Mucosa of gallbladder (tissue), 1 donor: ENCODE measurements at regions not wholly inside any gene's neighbourhood (a gene's known extent, or its start where the extent isn't known, plus 50 kb on each side); places are given as distances from the start of the nearest gene placed in this dataset.

Experiments used
- DNase-seq: peaks from one replicate; pipeline ENCODE4 v3.0.0-alpha.2; 2020; ENCODE audit warnings: low spot score
- donor health status: DM: no; HTN: no; CAD: no.

DNA sequence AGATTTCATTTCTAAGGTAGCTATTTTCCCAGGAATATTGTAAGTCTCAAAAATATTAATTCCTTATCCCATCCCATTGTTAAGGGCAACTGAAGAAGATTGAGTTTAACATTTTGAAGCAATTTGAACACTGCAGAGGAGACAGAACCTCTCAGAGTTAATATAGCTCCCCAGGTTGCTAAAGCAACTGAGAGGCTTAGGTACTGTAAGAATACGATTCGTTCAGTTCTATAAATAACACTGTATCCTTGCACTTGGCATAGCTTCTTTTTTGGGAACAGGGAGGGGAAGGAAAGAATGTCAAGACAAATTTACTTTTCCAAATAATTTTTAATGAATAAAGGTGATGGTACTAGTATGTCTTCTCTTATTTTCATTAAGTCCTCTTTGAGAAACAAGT lies 658.4 kb upstream of the CELF2 start:
- no peak for DNase-seq

DNA sequence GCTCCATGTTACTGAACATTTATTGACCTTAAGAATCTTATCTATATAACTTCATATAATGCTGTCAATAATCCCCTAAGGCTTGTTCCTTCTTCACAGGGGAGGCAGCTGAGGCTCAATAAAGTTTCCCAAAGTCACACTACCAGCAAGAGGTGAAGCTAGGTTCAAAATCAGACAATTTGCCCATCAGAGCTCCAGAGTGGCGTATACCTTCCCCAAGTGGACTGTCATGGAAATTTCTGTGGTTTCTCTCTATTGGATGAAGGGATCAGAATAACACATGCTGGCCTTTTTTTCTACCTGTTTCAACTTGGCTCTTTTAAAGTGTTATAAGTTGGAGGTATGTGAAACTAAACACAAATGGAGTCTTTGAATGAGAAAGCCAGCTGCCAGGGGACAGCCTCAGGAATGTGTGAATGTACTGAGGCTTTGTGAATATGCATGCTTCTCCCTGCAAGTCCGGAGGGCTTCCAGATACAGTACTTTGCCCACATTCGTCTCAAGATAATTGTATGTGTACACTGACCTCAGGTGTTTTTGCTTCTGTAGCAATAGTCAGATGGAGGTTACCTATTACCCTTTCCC lies 656.3 kb upstream of the CELF2 start:
- DNase-seq, result no peak

DNA sequence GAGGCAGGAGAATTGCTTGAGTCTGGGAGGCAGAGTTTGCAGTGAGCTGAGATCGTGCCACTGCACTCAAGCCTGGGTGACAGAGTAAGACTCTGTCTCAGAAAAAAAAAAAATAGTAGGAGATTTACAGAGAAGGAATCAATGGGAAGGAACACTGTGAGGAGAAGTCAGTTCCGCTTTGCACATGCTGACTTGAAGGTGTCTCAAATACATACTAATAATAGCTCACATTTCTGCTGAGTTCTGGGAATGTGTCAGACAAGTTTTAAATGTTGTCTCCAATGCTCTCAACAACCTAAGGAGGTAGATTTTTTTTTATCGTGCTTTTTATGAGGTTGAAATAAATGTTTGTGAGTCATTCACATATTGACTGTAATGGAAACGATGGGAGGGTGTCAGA lies 654.9 kb upstream of the CELF2 start:
- DNase-seq, result no peak

DNA sequence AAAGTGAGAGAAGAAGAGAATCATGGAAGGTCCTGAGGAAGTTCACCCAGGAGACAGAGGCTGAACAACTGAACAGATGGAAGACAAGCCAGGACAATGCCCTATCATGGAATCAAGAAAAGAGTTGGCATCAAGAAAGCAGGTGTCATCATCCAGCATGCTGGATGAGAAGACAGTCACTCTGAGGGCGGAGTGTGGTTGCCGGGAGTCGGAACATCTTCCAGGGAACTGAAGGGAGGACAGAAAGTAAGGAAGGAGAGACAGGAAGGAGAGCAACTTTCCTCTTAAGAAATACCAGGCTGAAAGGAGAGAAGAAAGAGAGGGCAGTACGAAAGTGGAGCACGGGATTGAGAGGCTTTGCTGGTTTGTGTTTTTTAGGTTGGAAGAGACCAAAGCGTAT lies 654.5 kb upstream of the CELF2 start:
- no peak for DNase-seq

DNA sequence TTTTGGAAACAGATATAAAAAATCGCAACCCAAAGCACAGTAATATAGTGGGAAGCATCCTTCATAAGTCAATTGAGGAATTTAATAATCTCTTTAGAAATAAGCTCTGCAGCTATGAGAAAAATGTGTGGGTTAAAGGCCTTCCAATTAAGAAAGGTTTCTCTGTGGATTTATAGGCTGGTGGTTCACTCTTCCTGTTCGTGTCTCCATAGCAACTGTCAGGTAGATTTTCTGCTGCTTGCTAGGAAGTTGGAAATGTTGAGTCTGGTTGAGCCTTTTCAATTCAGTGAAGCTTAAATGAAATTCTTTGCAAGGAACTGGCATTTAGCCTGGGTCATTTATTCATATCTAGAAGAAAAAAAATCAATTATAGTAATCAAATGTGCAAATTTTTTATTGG lies 652.8 kb upstream of the CELF2 start:
- no peak for DNase-seq

DNA sequence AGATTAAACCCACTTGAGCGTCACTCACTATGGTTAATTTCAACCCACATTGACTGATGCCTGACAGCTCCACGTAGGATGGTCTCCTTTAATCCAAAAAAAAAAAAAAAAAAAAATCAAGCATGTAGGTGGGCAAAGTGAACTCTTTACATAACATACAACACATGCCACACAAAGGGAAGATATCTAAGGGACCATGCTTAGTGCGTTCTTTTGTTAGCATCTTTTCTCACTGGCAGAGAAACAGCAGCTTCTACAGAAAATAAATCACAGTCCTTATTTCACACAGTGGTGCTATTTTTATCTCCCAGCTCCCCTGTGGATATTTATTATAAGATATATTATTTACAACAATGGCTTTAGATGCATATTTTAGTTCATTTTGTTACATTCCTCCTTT lies 652.0 kb upstream of the CELF2 start:
- no peak for DNase-seq

DNA sequence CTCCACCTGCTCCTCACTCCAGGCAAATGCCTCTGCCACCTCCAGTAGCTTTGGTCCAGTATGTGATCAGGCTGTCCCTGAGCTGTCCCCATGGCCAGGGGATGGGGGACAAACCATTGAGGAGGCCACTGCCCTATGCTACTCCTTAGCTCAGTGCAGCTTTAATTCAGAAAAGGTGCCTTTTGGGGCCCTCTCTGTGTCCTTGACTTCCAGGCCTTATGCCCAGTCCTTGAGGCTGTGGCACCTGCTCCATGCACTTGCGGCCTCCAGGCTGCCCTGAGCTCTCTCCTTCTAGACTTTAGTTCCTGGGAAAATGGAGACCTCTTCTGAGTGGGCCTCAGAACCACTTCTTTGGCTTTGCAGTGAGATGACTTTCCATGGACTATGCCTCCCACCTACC lies 650.8 kb upstream of the CELF2 start:
- DNase-seq, result no peak

DNA sequence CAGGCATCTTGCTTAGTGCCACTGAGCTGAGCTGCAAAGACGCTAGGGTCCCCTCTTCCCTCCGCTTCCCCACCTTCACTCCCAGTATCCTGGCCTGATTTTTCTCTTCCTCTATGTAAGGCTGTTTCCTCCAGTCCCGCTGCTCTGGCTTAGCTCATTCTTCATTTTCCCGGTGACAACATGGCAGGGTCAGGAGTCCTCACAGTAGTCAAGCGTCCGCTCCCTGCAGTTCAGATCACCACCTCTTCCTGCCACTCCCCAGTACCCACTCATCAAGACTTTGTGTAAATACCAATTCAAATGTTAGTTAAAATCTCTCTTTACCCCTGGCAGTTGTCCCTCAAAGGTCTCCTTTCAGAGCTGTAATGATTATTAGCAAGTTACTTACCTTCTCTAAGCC lies 650.4 kb upstream of the CELF2 start:
- DNase-seq, result no peak

DNA sequence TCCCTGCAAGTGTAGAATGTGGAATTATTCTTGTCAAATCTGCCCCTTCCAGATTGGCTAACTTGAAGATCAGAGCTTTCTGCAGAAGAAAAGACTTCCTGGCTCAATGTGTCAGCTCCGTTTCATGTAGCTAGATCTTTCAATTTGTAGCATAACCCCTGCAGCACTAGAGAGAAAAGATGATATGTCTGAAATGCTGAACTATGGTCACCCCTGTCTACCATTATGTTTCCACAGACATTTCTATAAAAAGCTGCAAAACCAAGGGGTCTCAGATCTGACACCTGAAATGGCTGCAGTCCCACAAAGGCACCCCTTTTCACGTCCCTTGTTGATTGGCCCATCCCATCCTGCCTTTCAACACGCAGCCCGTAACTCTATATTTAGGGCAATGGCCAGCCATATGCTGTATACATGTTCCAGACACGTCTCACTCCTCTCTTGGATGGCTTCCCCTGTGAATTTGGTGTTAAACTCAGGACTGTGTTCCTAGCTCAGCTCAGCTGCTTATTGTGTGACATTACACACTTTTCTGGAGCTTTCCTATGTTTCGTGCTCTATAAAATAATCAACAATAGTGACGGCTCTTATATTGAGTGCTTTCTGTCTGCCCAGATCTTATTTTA lies 648.6 kb upstream of the CELF2 start:
- no peak for DNase-seq

DNA sequence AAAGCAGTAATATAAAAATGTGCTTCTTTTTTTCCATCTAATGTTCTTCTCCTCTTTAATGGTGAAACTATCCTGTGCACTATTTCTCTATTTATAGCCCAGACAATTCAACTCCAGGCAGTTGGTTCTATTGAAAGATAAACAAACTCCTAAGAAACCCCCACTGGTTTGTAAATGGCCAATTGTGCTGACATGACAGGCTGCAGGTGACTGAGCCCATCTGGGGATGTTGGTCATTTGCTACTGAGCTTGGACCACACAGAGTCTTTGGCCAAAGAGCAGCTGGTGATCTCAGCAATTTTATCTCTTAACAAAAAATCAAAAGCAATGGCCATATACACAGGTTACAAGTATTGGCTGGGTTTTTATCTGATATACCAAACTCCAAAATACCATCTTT lies 631.8 kb upstream of the CELF2 start:
- DNase-seq, result no peak

DNA sequence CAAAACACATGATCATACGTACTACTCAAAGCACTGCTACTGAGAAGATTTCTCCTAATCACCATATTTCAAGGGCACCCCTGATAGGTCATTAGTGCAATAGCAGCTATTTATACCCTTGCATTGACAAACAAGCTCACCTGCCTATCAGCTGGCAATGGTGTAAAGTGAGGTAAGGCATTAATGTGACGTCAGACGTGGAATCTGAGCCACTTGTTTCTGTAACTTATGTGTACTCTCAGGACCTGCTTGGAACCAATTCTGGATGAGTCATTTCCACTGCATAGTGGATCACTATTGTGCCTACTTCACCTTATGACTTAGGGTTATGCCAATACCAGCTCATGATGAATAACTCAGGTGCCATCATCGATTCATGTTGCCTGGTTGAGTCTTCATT lies 628.5 kb upstream of the CELF2 start:
- DNase-seq, result no peak

DNA sequence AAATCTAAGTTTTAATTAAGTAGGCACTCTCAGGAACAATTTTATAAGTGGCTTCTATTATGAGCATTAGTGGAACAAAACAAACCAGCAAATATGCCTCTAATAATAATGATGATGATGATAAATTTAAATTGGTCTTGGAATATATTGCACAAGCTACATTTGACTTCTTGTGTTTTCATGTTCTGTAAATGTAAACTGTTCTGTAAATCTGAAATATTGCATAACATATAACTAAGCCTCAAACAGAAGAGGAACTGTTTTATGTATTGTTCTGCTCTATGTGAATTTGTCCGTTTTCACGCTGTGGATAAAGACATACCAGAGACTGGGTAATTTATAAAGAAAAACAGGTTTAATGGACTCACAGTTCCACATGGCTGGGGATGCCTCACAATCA lies 625.2 kb upstream of the CELF2 start:
- DNase-seq, result no peak

DNA sequence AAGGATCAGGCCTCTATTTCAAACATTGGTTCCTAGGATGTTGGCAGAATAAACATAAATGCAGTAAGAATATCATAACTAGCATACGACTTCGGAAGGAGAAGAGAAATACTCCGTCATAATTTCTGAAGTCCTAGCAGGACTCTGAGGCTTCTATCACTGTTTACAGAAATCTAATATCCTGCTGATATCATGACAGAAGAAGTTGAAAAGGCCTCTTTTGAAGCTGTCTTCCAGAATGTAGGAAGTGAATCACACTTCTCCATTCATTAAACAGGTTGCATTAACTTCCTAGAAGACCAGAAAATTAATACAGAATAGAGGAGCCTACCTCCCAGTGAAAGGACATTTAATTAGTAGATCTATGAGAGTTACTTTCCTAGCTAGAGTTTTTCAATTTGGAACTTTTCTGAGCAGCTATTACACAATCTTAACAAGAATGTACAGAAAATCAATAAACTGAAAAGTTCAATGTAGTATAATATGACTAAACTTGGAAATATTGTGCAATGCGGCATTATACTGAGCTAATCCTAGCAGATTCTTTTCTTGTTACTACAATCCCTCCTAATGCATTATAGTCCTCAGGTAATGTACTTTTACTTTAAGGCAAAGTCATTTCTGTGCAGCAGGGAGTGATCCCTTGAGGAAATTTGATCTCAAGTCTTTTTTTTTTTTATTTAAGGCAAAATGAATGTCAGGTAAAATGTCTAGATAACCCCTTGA lies 622.6 kb upstream of the CELF2 start:
- no peak for DNase-seq

DNA sequence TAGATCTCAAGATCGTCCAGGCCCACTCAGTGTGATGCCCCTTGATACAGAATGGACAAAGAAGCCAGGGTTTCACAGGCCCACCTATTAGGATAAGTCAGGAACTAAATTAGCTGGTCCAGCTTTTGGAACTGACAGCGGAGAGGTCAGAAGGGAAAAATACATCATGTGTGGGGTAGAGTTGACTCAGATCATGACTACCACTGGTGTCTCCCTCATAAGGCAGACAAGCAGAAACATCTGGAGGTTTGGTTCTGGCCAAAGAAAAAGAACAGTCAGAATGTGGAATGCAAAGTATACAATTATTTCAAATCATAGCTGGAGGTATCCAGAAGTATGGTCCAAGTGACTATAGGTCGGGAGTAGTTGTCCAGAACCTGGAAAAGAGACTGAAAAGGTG lies 621.1 kb upstream of the CELF2 start:
- DNase-seq, result no peak

DNA sequence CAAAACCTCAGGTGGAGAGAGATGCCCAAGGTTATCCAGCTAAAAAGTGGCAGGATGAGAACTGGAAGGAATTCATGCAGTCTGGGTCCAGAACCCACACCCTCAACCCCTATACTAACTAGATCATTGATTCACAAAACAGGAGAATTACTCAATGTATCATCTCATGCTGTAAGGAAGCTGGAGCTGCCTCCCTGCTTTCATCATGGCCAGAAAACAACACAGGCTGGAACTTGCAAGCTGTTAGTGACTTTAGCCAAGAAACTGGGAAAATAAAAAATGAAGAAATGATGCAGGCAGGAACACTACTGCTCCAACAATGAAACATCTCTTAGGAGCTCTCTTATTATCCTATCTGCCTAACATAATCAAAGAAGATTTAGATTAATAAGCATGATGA lies 619.8 kb upstream of the CELF2 start:
- DNase-seq, result no peak

DNA sequence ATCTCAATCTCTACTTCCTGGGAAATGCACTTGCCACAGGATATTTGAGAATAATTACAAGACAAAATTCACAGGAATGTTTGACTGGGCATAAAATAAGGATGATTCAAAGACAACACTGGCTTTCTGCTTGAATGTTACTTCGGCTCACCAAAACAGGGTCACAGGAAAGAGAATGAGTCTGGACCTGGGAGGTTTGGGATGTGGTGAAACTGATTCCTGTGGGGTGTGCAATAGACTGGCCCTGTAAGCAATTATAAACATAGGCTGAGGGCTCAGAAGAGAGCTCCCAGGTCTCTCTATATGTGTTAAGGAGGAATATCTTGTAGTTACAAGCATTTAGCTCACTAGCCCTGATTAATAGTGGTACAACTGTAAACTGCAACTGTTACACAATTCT lies 613.9 kb upstream of the CELF2 start:
- DNase-seq, result no peak

DNA sequence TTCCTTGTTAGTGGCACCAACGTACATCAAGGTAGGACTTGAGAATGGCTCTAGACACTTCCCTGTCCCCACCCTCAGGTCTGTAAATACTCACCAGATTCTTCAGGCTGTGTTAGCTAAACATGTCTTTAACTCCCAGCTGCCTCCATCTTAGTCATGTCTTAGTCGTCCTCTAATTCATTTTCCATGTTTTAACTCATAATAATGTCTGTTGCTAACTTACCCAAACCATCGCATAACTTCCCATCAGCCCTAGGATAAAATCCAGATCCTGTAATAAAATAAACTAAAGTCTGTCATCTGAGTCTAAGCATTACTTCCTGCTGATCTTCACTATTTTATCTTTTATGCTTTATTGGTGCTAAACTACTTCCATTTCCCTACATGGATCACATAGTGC lies 600.0 kb upstream of the CELF2 start:
- no peak for DNase-seq

DNA sequence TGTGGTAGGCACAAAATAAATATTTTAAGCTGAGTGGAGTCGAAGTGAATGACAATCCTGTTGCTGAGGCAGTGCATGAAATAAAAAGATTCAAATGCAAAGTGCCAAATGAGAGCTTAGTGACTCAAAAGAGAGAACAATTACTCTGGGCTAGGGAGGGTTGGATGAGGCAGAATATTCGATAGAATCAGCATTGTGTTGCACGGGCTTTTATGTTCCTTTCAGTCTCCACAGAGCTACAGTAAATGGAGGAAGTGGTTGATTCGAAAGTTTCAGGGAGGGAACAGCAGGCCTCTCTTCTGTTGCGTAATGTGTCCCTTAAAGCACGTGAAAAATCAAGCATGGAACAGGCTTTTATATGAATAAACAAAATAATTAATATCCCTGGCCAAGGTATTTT lies 599.3 kb upstream of the CELF2 start:
- no peak for DNase-seq

DNA sequence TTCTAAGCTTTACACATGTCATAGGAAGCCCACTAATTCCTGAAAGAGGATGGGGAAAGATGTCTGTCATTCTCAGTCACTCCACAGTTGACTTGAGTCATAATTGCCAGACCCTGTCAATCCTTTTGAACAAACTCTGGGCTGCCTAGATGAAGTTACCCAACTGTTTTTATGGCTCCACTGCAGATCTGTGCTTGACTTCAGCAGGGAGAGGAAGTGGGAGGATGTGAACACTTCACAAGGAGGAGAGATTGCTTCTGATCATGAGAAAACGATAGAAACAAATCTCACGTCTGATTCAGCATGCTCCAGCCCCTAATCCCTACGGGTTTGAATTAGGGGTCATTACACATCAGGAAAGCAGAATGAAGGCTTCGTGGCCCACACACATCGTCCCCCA lies 596.6 kb upstream of the CELF2 start:
- DNase-seq, result no peak

DNA sequence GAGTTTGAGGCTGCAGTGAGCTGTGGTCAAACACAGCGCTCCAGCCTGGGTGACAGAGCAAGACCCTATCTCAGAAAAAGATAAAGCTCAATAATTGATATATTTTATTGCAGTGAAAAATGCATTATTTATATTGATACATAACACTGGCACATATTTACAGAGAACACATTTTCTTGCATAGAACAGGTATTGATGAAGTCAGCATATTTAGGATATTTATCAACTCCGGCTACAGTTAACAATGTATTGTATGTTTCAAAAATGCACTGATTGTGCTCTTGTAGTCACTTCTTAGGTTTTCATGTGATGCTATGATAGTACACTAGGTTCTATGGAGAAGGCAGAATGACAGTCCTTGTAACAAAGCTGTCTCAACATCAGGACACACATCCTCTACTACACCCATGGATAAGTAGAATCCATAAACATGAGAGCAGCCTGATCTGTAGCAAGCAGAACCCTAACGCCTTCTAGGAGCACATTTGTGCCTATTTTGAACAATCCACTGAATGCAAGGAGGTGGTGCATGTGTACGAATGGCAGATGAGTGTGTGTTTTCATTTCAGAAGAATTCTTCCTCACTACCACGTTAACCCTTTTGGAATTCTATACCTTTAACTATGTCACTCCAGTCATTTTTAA lies 586.1 kb upstream of the CELF2 start:
- DNase-seq, result no peak

DNA sequence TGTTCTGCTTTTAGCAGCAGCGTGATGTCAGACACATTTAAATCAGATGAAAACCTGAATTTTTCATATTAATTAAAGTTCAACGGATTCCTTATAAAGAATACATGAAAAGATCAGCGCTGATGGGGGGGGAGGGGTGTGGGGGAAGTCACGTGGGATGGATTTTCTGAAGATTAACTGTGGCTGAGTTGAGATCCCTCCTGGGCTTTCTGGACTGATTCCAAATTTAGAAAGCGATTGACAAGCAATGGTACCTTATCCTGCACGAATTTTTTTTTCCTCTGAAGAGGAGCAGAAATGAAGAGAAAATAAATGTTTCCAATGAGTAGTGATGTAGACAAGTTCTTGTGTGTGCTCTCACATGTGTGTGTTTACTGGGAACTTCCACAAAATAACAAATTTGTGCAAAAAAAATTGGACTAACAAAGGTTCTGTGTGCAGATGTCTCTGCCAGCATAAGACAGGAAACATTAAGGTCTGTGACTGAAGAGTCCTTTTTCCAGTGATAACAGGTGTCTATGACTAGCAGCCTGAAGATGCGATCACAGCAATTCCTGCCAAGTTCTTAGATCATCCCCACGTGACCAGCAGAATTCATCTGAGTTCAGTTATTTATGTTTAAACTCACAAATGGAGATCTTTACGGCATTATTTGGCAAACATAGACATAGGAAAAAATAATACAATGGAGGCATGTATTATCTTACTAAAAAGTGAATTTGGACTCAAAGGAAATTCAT lies 585.2 kb upstream of the CELF2 start:
- no peak for DNase-seq

DNA sequence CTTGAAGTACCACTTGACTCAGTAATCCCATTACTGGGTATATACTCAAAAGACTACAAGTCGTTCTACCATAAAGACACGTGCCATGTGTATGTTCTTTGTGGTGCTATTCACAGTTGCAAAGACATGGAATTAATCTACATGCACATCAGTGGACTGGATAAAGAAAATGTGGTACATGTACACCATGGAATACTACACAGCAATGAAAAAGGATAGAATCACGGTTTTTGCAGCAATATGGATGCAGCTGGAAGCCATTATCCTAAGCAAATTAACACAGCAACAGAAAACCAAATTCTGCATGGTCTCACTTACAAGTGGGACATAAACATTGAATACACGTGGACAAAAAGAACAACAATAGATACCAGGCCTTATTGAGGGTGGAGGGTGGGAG lies 583.4 kb upstream of the CELF2 start:
- DNase-seq, result no peak

DNA sequence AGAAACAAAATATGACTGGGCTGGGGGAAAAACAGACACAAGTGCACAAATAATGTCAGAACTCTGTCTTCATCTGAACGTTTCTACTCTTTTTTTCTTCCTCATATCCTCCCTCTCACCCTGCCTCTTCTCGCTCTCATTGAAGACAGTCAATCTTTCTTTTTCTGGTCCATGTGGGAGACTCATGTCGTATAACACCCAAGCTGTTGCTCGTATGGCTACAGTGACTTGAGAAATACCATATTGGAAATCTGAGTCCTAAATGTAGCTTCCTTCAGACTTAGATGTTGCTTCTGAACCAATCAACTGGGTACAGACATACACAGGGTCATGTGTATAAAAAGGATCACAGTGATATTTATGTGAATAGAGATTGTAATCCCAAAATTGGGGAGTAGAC lies 579.8 kb upstream of the CELF2 start:
- no peak for DNase-seq
